Islet precursor cell (in vitro differentiated cells): ENCODE measurements at regions not wholly inside any gene's neighbourhood (a gene's known extent, or its start where the extent isn't known, plus 50 kb on each side); places are given as distances from the start of the nearest gene placed in this dataset.
"Not testable (repeated sequence)": the region's sequence is repeated elsewhere in the genome, so short reads cannot be mapped to it uniquely, and the experiment has no call there.

ENCODE experiments used
- DNase-seq: peaks from one replicate; pipeline ENCODE4 v3.0.0-alpha.2; 2018

DNA sequence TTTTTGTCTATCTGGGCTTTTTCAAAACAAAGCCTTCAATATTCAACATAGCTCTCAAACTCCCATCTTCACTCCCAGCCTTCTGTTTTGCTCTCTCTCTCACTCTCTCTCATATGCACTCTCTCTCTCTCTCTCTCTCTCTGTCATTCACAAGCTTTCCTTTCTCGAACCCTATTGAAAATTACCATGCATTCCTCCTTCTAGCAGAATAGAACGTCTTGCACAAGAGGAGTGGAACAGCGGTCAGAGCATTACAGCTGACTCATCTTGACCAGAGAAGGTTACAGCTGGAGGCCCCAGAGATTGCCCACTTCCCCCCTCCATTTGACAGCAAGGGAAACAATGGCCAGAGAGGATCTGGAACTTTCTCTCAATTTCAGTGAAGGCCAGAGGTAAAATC lies 51.0 kb upstream of the LIFR start:
- DNase-seq, result peak; percentile 75

DNA sequence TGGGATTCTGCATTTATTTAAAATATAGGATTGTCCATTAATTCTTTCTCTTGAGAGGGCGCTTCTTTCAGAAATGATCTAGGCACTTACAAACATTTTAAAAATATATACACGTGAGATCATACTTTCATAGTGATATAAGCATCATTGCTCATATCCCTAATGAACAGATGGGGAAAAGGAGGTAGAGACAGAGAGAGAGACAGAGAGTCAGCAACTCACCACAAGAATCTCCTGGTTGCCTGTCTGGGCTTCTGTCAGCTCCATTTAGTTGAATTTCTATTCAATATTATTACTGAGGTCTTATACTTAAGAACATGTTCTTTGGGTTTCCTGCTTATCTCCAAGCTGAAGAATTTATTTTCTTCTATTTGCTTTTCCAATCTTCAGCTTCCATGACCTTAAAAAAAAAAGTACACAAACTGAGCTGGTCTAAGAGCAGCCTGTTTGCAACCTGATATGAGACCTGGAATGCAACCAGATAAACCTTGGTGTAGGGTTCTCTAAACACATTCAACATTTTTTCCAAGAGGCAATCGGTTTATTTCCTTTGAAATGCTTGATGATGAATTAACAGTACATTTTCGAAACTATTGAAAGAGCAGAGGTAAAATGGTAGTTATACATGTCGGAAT lies 51.6 kb upstream of the LIFR start:
- DNase-seq, result no peak

GRCh38 chr5:38608874-38609273 lies 52.4 kb upstream of the LIFR start:
- no peak for DNase-seq

GRCh38 chr5:38612851-38613250 lies 56.4 kb upstream of the LIFR start:
- no peak for DNase-seq

DNA sequence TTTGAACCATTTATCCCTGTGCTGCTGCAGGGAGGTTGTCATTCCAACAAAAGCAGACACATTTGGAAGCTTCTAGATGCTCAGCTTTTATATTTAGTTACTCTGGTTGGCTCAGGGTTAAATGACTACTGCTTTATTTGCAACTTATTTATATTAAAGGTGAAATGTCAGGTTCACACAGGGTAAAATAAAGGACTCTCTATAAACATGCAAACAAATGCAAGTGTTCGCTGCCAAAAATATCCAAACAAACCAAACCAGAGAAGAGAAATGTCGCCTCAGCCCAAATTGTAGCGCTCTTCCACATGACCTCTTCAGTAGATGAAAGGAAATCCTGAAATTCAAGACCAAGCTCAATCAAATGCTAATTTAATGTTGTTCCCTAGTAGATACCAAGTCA lies 57.0 kb upstream of the LIFR start:
- DNase-seq, result no peak

DNA sequence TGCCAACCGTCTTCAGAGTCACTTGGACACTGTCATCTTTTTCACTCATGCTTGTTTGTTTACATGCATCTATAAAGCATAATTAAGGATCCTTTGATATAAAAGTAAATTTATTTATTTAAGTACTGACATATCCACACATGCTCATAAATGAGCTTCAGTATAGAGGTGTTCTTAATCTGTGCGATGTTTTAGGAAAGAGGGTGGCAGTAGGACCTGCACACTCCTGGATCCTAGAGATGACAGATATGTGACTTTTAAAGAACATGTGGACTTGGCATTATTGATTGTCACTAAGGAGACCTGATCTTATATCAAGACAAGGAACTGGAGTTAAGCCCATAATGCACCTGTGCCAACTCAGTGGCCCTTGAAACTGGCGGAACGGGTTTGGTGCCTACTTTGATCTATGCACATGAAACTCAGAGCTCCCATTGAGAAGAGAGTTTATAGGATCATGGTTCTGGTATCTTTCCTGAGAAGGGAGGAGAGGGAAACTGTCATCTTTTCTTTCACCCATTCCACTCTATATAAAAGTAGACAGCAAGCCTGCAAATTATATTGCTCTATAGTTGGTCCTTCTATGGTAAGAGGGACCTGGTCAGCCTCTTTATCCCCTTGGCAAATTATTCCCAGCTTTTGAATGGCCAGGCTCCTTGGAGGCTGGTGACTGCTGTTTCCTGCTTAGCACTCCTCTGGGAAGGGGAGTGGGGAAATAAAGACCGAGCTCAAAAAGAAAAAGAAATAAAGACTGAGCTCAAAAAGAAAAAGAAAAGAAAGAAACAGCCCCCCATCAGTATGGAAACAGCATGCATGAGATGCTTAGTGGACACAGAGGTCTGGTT lies 57.8 kb upstream of the LIFR start:
- DNase-seq, result no peak

DNA sequence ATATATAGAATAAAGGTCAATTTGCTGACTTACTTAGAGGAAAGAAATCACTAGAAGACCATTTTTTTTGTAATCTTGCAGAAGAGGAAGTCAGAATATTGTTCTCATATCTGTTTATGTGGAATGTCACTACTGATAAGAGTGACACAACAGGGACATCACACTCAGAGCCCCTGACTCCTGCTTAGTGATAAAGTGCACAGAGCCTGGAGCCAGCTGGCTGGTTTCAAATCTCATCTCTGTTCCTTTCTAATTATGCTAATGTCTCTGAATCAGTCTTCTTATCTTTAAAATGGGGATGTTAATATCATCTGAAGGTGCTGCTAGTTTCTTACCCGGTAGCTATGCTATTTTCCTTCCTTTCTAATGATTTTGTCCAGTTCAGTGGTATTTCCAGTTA lies 58.6 kb upstream of the LIFR start:
- DNase-seq, result no peak

DNA sequence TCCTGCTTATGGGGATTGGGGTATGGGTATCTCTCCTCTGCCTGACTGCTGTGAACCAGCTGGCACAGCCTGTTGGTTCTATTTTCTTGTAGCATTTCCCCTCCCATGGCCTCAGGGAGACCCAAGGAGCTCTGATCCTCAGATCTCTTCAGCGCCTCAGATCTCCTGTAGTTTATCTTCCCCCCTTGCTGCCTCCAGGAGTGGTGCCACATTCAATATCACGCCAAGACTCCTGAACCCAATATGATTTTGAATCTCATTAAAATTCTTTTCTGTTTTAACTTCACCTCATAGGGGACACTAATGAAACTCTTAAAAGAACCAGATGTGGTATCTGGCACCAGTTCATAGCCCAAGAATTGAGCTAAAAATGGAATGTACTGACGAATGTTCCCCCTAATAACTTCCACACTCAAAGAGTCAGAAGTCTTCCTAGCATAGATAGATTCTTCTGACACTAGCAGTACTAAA lies 59.6 kb upstream of the LIFR start:
- no peak for DNase-seq

GRCh38 chr5:38618154-38618553 lies 61.7 kb upstream of the LIFR start:
- no peak for DNase-seq

DNA sequence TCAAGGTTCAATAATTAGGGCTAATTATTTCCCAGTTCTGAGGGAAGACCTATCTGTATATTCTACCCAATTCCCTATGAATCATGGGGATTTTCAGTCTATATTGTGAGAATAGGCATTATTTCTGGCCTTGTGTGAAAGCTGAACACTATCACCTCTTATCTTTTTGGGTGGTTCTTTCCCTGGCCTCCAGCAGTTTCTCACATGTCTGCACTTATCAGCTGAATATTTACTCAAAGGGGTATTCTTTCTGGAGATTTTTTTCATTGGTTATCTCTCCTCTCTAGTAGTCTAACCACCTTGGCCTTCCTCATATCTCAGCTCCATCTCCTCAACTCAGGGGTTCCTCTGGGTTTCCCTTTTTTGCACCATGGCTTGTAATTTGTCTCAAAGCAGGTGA lies 64.9 kb upstream of the LIFR start:
- DNase-seq, result no peak

- DNase-seq, result no peak
Observed at GRCh38 chr5:38621840-38622437, 65.5 kb upstream of the LIFR start.

DNA sequence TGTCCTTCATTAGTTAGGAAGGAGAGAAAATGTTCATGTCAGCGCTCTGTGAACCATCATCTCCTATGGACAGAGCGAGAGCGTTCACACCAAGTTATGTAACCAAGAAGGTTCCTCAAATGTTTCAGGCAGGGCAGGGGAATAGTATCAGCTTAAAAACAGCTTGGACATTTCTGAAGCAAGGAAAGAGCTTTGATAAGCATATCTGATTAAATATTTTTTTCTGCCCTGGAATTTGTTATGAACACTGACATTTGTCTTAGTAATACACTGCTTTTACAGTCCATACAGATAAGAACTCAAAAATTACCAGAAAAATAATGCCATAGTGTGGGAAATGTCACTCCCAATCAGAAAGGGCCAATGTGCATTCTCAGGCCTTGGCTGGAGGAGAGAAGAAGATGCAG lies 66.3 kb upstream of the LIFR start:
- DNase-seq, result no peak

- not testable (repeated sequence) for DNase-seq
Observed at GRCh38 chr5:38624541-38624940, 68.1 kb upstream of the LIFR start.

DNA sequence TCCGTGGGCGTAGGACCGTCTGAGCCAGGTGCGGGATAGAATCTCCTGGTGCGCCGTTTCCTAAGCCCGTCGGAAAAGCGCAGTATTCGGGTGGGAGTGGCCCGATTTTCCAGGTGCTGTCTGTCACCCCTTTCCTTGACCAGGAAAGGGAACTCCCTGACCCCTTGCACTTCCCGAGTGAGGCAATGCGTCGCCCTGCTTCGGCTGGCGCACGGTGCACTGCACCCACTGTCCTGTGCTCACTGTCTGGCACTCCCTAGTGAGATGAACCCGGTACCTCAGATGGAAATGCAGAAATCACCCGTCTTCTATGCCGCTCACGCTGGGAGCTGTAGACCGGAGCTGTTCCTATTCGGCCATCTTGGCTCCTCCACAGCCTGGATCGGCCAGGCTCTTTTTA lies 74.9 kb upstream of the LIFR start:
- DNase-seq, result not testable (repeated sequence)

DNA sequence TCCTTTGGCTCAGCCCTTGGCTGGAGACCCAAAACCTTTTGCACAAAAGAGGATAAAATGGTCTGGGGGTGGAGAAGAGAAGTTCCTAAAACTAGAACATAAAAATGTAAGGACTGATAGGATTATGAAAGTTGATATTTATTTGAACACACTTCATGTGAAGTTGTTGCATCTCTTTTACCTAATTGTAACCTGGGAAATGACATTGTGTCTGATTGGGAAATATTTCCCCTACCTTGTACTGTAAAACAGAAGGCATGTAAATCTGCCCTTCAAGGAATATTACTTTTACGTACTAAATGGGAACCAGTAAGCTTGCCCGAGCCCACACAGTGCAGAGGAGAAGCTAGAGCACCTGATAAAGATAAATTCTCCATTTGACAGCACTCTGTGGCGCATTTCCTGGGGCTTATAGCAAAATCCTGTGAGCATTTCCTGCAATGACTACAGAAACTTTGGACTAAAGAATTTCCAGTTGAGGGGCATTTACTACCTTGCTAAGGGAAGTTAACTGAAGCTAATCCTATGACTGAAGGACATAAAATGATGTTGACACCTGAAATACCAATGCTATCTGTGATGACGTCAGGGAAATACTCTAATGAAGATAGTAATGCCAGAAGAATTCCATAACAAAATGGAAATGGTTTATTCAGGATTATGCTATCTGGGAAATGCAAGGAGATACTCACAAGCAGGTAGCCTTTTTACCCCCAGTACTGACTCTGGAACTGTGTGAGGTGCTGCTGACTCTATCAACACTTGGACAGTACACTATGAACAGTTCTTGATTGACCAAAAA lies 78.3 kb upstream of the LIFR start:
- DNase-seq, result no peak

GRCh38 chr5:38636626-38637025 lies 80.2 kb upstream of the LIFR start:
- DNase-seq, result peak; percentile 60

DNA sequence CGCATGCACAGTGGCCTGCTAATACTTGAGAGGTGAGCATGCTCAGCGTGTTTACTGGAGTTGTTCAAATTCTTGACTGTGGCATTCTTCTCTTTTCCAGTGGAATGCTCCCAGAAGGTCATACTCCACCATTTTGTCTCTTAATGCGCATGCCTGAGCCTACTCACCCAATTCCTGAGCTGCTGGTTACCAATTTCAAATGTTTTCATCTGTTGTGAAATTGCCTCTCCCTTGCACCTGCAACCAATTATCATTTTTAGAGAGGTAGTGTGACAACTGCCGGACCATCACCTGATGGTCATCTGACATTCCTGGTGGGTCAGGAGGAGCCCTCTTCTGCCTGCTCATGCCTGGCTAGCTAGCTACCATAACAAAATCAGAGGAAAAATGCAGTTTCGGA lies 82.2 kb upstream of the LIFR start:
- DNase-seq, result peak; percentile 58

DNA sequence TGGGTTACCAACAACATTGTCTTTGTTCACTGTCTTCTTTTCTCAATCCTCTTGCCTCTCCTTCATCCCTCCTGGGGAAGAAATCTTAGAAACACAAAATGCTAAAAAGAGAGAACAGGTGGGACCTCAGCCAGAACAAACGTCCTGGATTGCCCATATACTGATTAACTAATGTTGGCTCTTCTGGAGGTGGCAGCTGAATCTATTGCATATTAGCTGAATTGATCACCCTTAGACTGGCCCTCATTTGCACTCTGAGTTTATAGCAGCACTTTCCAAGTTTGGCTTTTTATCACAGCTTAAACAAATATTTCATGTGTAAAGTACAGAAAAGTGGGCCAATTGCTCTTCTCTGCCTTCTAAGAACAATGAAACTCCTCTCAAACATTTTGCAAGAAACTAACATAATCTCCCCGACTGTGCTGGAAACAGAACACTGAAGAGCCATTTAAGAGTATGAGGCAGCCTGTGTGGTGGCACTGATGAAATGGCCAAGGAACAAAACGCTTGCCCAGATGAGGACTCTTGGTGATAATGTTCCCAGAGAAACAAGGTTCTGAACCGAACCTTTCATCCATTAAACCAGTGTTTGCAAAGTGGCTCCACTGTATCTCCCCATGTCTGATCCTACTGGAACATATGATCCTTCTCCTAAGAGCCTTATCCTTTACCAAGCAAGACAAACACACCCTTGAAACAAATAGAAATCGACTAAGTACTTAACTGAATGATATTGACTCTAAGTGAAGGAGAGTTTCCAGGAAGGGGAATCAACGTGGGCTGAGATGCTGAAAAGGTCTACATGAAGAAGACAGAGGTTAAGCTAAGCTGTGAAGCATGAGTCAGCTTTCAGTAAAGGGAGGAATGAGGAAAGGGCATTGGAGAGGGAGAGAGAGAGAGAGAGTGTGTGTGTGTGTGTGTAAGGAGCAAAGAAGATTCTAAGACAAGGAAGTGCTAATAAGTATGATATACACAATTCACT lies 83.2 kb upstream of the LIFR start:
- DNase-seq, result no peak

GRCh38 chr5:38641003-38641402 lies 84.6 kb upstream of the LIFR start:
- DNase-seq, result no peak

DNA sequence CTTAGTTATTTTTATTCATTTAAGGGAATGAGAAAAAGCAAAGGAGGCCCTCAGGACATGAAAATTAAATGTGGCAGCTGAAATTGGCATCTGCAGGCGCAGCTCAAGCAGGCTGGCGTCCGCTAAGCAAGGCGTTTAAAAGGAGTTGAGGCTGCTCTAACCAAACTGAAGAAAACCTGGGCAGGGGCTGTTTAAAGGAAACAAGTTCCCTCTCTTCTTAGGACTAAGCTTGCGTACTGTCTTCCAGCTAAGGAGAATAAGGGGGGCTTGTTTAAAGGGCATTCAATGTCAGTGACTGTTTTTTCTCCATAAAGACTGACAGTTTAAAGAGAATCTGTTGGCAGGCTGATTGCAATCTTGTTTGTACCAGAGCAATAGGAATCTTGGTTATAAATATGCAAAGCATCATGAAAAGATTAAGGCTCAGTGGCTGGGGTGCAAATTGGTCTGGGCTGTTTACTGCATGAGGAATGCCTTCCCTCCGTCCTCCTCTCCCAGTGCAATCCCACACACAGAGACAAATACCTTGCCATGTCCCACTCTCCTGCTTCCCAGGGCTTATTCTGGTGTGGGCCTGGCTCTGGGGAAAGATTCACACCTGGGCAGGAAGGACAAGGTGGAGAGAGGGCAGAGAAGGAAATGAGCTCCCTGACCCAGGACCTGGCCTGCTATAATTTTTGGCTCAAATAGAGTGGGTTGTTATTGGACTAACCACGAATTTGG lies 85.9 kb upstream of the LIFR start:
- DNase-seq, result peak; percentile 60

DNA sequence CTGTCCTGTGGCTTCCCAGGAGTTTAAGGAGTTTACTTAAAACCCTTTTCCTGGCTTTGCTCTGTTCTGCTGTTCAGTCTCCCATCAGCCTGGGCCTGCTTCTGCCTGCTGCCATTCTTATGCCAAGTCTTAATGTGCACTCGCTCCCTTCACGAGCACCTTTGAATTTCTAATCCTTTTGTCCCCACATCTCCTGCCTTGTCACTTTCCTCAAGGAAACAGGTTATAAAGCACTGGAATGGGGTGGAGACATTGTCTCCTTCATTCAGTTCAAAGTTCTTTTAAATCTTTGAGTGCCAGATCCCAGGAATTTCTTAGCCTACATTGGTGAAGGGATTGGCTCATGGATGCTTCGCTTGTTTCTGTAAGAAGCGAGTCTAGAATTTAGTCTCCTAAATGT lies 87.2 kb upstream of the LIFR start:
- DNase-seq, result no peak
